HG02642 (cell line): ENCODE measurements at regions not wholly inside any gene's neighbourhood (a gene's known extent, or its start where the extent isn't known, plus 50 kb on each side); places are given as distances from the start of the nearest gene placed in this dataset.

Source experiments
- ATAC-seq: cut with Tn5 transposase; IDR thresholded peaks from one replicate; pipeline ENCODE4 v1.9.1; 2021; ENCODE audit warnings: mild to moderate bottlenecking; ENCODE audit not compliant: unreplicated experiment, poor library complexity

DNA sequence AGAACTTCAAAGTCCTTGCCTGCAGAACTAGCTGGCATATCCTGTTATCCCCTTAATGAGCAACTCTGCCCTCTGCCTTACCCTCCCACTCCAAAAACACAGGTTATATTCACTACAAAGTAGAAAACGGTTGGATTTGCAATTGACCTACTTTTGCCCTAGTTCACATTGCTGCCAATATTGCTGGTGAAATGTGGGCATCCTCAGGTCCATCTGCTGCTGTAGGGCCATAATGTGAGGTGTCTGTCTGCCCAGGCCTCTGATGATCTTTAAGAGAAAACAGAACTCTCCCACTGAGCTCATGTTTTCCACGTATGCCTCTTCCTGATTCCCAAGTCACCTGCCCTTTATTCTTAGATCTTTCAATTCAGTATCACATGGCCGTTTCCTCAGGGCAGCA is 294.0 kb upstream of the CDH20 start:
- no peak for ATAC-seq

DNA sequence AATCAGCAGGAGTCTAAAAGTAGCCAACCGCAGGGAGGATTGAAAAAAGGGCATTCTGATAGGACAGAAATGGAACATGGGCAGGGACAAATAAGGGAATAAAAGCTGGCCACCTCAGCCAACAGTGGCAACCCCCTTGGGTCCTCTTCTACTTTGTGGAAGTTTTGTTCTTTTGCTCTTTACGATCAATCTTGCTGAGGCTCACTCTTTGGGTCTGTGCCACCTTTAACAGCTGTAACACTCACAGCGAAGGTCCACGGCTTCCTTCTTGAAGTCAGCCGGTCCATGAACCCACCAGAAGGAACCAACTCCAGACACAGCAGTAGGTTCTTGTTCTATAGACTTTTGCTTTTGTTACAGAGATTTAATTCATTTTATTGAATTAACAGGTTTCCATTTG is 285.4 kb upstream of the CDH20 start:
- ATAC-seq: no peak

DNA sequence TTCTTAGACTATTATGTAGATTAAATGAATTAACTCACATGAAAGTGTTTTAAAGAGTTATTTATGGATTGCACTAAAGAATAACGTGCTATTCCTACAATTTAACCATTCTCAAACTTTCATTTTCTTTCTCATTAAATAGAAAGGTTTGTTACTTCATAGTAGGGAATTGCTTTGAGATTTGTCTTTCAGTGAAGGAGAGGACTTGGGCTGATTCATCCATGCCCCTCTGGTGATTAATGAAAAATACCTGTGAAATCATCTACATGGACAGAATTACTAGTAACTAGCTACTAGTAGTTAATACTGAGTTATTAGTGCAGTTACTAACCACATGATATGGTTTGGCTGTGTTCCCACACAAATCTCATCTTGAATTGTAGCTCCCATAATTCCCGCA is 275.8 kb upstream of the CDH20 start:
- ATAC-seq: no peak

DNA sequence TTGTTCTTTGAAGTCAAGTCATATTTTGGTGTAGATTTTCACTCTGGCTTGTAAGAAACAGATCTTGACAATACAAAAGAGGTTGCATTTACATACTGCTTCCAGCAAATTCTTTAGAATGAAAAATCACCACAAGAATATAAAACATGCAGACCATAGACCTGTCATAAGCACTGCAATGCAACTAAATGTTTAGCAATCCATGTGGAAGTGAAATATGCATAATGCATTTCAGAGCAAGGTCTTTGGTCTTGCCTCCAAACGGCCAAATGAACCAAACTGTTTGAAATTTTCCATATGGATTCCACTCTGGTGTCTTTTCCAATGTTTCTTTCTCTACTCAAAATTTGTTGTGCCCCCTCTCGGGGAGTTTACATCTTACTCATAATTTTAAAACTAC is 271.0 kb upstream of the CDH20 start:
- no peak for ATAC-seq

DNA sequence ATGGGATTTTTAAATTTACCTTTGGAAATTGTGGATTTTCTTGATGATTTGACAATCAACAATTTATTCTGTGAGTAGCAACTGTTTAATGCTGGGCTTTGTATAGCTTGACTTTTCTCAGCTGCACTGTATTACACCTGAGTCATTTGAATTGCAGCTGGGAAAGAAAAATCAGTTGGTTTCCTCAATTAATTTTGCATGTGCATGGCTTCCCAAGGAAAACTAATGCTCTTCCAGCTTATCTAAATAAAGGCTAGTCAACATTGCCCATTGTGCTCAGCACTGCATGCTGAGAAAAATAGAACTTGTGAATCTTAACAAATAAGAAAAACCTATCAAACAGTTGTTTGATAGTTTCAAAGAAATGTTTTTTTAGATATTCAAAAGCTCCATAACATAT is 268.3 kb upstream of the CDH20 start:
- no peak for ATAC-seq

DNA sequence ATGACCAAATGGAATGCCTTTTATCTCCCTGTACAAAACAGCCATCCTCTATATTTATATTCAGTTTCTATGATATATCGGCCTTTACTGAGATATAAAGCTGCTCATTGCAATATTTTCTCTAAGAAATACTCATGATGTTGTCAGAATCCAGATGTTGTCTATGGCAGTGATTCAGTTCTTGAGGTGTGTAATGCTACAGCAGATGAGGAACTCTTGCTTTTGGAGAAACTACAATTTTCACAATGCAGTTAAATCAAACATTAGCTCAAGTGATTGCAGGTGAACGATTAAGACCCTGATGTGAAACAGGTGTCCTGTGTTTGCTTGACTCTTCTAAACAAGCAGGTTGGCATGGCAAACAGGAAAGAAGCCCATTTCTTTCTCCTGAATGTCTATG is 256.2 kb upstream of the CDH20 start:
- ATAC-seq: no peak

DNA sequence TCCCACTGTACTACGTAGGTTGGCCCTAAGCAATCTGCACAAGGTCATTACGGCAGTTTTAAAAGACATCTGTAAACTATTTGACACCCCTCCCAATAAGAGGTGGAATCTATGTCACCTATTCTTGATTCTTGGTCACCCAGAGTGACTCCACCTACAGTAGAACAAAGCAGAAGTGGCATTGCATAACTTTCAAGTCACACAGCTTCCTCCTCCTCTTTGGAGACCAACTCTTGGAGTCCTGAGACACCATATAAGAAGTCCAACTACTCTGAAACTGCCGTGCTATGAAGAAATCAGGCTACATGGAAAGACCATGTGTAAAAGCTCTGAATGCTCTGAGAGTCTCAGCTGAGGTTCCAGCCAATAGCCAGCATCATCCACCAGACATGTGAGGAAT is 253.5 kb upstream of the CDH20 start:
- ATAC-seq: no peak

DNA sequence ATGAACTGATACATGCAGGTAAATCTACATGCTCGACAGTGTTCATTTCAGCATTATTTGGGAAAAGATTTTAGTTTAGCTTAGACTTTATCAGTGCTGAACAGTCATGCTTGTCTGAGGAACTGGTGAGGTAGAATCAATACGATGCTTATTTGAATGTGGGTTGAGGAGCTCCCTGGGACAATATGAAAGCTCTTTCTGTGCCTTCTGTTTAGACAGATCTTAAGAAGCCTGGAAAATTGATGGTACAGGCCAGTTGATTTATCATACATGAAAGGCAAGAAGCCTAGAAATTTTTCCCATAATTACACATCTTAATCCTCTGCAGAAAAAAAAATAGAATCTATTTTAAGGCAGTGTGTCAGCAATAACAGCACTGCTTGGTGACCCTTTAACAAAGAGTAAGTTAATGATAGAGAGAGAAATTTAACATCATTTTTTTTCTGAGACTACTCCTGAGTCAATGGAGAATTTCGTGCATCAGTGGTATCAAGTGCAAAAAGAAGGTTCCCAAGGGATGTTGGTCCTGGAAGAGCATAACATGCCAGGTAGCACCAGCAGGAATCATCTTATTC is 252.2 kb upstream of the CDH20 start:
- no peak for ATAC-seq

DNA sequence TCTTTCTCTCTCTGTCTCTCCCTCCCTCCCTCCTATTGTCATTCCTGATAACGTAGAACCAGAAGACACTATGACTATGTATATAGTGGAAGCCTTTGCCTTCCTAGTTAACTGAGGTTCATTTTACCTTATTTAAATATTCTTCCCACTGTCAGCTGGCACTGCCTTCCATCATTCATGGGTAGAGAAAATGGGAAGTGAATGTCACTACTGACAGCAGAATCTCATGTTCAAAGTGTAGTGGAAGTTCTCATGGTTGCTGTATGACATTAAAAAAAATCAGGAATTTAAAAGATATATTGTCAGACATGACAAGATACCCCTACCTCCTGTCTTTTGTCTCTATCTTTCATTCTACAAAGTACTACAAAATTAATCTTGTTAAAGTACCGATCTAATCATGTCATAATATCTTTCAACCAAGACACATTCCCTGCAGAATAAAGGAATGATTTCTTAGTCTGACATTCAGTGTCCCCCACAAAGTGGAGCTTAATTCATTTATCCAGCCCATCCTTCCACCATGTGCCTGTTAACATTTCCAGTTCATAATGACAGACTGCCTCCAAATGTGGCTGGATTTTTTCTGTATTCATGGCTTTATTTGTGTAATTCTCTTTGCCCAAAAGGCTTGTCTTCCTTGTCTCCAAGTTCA is 250.1 kb upstream of the CDH20 start:
- no peak for ATAC-seq

DNA sequence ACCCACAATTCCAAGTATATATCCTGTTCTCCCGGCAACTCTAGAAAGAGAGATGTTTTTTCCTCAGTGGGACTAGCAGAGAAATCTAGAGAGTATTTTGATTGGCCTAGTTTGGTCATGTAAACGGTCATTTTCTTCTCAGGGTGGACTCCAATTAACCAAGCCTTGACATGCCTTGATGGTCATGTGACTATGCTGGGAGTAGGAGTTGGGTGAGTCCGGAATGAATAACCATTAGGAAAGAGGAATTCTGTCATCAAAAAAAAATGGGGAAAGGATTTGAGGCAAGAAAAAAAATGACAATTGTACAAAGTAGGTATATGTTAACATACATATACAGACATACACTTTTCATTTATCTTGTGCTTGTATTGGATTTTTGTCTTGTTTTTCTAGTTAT is 248.2 kb upstream of the CDH20 start:
- no peak for ATAC-seq

DNA sequence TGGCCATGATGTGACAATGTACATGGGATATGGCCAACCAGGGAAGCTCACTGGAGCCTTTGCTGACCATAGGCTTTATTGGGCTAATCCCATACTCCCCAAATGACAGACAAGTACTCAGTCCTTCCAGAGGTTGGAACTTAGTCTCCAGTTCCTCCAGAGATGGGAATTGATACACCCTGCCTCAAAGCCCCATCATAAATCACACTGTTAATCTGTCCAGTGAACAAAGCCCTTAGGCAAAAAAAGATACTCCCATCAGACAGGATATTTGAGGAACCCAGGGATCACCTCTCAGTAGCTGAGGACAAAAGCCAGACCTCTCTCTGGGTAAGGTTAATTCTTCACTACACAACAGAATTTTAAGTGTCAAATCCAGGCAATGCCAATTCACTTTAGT is 247.5 kb upstream of the CDH20 start:
- no peak for ATAC-seq

DNA sequence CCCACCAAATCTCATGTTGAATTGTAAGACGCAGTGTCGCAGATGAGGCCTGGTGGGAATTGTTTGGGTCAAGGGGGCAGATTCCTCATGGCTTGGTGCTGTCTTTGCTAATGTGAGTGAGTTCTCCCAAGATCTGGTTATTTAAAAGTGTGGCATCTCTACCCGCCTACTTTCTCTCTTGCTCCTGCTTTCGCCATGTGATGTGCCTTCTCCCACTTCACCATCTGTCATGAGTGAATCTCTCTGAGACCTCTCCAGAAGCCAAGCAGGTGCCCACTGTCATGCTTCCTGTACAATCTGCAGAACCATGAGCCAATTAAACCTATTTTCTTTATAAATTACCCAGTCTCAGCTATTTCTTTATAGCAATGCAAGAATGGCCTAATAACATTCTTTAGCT is 246.6 kb upstream of the CDH20 start:
- ATAC-seq: no peak

DNA sequence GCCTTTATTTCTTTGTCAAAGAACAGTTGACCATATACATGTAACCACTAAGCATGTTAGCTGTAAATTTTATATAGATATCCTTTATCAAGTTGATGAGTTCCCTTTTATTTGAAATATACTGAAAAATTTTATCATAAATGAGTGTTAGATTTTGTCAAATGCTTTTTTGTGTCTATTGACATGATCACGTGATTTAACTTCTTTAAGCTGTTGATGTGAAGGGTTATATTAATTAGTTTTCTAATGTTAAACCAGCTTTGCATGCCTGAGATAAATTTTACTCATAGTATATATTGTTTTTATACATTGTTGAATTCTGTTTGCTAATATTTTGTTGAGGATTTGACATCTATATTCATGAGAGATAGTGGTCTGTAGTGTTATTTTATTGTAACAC is 241.9 kb upstream of the CDH20 start:
- ATAC-seq: no peak

DNA sequence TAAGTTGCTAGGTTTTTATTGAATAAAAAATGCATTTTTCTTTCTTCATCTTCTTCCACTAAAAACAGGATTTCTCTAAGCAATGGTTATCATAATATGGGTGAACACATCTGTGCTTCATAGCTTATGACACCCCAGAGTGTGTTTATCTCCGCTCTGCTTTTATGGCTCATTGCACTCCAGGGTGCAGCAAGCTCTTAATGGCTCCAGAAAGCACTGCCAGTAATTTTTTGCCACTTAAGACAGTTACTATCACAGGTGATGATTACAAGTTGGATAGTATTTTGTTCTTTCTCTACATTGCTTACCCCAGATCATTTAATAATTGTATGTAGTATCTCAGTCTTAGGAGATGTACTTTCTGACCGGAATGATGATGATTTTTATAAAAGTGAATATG is 239.3 kb upstream of the CDH20 start:
- ATAC-seq: no peak

DNA sequence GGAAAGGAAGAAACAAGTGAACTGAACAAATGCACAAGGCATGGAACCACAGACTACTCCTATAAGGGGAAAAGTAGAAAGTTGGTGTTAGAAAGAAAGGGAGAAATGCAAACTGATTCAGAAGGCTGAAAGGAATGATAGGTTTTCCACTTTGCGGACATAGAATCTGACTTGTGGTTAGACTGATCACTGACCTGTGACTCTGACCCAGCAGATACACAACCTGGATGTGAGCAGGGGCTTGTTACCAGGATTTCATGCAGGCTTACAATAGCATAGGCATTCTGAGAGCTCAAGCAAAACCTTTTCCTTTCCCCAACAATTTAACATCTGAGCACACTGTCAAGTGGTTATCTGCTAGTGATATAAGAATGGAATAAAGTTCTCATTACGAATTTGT is 237.0 kb upstream of the CDH20 start:
- ATAC-seq: no peak

DNA sequence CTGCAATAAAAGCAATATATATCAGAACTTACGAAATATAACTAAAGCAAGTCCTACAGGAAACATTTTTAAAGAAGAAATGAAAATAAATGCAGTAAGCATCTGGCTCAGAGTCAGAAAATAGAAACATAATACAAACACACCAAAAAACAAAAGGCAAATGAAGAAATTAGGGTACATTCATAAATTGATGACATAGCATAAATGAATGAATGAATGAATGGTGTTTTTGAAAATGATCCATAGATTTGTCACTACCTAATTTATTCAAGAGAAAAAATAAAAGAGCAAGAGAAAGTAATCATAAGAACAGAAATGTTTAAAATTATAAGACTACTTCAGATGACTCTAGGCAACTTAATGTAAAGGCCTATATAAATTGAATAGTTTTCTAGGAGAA is 226.1 kb upstream of the CDH20 start:
- ATAC-seq: no peak

DNA sequence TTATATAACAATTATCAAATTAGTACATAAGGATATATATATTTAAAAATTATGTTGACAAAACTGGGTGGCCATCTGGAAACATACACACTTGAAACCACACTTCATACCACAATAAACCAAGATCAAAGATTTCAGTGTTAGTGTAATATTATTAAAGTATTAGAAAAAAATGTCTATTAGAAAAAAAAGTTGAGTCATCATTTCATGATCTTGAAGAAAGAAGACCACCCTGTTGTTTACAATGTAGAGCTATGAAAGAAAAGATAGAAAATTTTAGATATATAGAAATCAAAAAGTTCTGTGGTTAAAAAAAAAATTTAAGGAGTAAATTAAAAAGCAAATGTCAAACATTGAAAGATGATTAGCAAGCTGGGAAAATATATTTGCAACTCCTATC is 224.5 kb upstream of the CDH20 start:
- no peak for ATAC-seq

DNA sequence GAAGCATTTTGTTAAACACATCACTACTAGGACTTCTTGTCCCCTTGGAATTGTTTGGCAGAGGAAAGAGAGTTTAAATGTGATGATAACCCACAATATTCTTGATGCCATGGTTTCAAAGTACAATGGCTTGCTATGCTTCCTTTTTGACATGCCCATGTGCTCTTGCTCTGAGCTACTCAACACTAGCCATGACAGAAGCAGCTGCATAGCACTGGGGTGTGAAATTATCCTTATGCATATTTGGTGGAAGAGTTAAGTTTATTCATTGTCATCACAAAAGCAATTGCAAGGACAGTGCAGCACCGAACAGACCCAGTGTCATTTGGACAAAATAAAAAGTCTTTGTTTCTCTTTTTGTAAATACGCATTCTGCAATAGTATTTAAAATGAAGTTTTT is 209.9 kb upstream of the CDH20 start:
- no peak for ATAC-seq

DNA sequence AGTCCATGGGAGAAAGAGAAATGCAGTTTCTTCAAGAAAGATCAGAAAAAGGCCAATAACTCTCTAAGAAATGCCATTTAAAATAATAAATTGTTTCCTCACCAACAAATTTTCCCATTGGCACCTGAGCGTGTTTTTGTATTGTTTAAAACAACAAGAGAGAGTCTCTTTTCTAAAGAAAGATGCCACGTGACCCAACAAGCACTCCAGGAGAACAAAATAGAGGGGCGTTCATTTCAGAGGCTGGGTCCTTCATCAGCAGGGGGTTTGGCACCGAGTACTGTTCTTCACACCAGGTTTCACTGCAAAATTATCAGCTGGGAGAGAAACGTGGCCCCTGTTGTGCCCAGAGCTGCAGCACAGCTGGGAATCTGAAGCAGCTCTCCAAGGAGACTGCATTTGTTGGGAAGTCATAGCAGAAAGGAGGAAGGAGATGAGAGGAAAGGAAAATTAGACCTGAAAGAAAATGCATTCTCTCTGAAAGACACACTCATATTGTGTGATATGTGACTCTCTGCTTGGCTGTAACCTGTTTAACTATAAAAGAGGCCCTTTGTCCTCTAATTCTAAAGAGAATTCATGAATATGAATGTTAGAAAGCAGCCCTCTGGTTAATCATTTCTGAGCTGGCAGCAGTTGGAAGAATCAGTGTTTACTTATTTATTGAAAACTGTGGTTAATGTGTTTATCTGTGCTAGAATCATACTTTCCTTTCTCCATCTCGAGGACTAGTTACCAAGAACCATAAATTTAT is 205.3 kb upstream of the CDH20 start:
- ATAC-seq: no peak

DNA sequence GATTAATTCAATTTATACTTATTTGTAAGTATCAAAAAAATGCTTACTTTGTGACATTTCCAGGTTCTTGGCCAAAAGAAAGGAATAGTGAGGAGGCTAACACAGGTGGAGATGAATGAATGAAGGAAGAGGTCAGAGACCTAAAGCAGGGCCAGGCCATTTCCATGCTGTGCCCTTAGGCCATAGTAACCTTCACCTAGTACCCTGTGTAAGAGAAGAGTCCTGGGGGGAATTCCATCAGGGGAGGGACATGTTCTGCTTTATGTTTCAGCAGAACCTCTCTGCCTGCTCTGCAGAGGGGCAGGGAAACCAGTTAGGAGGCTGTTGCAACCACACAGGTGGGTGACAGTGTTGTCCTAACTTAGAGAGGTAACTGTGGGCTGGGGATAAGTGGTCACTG is 204.2 kb upstream of the CDH20 start:
- ATAC-seq: no peak

DNA sequence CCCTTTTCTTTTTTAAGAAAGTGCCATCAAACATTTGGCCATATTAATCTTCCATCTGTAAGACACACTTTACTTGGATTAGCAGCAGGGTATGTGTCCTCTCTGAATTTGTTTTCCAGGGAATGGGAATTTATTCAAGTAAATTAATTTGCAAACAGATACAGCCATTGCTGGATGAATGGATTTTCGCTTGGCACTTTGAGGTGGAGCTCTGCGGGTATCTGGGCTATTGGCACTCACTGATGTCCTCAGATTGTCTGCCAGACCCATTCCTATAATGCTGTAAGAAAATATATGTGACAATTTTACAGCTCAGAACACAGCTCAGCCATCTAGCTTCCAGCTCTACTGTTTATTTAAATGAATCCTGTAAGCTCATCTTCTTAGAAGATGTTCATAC is 201.2 kb upstream of the CDH20 start:
- no peak for ATAC-seq

DNA sequence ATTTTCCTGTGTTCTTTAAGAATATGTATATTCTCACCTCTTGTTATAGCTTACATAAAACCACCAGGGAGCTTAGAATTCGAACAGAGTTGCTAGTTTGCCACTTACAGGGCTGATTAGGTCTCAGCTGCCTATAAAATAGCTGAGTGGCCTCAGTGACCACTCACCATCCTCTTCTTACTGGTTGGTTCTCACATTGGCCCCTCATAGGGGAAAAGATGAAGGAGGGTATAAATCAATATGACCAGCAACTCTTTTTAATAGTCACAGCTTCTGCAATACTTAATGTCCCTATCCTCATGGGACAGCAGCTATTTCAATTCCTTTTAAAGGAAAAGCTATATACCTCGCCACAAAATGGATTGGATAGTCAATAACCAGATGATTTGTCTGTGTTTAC is 199.4 kb upstream of the CDH20 start:
- ATAC-seq: no peak
